Left renal pelvis (tissue), 4 donors: ENCODE measurements at regions not wholly inside any gene's neighbourhood (a gene's known extent, or its start where the extent isn't known, plus 50 kb on each side); places are given as distances from the start of the nearest gene placed in this dataset.
A peak's percentile ranks its signal among the peaks of the same experiment; 100 is the strongest.
"Not testable (repeated sequence)": the region's sequence is repeated elsewhere in the genome, so short reads cannot be mapped to it uniquely, and the experiment has no call there.

Experiments
- DNase-seq, 4 donors: peaks; one replicate each; pipeline ENCODE4 v3.0.0-alpha.2; 2013; ENCODE audit warnings: low read depth in 4 of 4, low spot score in 3 of 4

DNA sequence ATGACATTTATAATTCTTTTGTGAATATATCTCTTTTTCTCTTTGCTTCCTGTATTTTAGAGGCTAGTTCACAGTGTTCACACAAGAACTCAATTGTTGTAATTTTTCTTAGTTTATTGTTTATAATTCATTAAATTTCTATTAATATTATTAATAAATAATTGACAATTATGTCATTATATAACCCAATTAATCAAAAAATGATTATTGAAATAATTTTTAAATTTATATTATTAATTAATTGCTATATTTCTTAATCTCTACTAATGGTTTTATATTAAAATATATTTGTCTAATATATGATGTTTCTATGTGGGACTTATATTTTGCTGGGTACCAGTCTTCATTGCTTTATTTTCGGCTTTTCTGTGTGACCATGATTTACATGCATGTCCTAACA, 618.4 kb downstream of the CDH9 start:
- no peak for DNase-seq

DNA sequence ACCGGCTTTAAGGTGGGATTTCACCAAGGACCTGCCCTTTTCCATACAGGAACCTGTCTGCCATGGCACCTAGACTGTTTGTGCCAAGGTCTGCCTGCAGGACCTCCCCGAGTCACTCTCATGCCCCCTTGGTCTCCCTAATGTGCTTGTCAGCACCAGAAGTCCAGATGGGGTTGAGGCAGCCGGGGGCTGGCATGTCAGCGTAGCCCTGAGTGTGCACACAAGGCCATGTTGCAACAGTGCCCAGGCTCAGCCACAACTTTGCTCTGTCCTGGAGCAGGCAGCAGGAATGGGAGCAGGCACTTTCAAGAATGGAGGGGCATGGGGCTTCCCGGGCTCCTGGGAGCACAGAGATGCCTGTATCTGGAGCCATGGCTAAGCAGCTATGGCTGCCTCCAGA, 621.5 kb downstream of the CDH9 start:
- DNase-seq = no peak

DNA sequence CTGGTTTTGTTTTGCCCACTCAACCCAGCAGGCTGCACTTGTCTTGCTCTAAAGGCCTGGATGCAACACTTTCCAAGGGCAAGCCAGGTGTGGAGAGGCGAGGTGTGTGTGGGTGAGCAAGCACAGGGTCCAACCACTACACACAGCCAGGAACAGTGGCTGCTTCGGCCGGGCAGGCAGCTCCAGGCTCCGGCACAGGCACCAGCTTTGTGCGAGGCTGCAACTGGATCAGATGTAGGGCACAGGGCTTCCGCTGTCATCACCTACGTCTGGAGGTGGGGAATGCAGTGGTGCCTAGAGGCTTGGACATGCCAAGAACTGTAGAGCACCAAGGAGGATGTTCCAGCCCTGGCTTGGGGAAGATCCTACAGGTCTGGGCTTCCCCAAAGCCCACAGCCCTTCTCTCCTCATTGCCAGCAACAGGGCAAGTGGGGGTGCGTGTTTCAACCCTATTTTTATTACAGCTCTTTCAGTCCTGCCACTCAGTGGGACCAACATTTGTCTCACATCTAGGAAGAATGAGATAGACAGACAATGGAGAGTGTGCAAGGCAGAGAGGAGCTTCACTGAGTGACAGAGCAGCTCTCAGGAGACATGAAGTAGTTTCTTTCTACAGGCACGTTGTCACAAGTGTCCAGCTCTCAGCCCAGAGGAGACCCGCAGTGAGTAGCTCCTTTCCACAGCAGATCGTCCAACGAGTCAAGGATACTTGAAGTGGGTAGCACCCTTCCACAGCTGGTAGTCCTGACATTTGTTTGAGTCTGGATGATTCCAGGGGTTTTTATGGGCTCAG, 622.2 kb downstream of the CDH9 start:
- no peak for DNase-seq

- no peak for DNase-seq
Observed at GRCh38 chr5:26390608-26391007, 647.8 kb downstream of the CDH9 start.

- no peak for DNase-seq
Observed at GRCh38 chr5:26388976-26389375, 649.4 kb downstream of the CDH9 start.

- no peak for DNase-seq
Observed at GRCh38 chr5:26386532-26386931, 651.9 kb downstream of the CDH9 start.

- DNase-seq = not testable (repeated sequence)
Observed at GRCh38 chr5:26364624-26365023, 673.8 kb downstream of the CDH9 start.

DNA sequence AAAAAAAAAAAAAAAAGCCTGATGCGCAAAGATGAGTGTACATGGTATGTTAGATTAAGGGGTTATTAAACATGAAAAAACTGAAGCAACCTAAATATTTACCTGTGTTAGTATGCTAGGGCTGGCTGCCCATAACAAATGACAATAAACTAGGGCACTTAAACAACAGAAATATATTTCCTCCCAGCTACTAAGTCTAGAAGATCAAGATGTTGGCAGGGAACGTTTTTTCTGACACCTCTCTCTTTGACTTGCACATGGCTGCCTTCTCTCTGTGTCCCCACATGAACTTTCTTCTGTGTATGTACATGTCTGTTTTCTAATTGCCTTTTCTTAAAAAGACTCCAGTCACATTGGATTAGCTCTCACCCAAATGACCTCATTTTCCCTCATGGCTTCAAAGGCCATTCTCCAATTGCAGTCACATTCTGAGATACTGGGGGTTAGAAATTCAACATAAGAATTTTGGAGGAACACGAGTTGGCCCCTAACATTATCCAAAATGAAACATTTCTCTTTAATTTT, 694.5 kb downstream of the CDH9 start:
- DNase-seq = no peak

DNA sequence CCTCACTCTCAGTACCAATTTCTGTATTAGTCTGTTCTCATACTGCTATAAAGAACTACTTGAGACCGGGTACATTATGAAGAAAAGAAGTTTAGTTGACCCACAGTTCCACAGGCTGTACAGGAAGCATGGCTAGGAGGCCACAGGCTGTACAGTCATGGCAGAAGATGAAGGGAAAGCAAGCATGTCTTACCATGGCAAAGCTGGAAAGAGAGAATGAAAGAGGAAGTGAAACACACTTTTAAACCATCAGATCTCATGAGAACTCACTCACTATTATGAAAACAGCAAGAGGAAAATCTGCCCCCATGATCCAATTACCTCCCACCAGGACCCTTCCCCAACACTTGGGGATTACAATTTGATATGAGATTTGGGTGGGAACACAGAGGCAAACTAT, 698.8 kb downstream of the CDH9 start:
- no peak for DNase-seq

- peak in 2 of 4 donors; percentile 1 to 8 for DNase-seq
Observed at GRCh38 chr5:26329562-26330189, 708.7 kb downstream of the CDH9 start.

GRCh38 chr5:26326153-26326759, 712.1 kb downstream of the CDH9 start:
- DNase-seq = no peak

DNA sequence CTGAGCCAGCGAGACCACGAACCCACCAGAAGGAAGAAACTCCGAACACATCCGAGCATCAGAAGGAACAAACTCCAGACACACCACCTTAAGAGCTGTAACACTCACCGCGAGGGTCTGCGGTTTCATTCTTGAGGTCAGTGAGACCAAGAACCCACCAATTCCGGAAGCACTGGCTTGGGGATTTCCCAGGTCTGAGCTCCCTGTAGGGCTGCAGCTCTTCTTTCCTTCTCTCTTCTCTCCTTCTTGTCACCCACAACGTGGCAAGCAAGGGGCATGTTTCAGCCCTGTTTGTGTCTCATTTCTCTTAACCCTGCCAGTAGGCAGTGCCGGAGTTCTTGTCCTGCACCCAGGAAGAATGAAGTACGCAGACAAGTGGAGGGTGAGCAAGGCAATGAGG, 713.0 kb downstream of the CDH9 start:
- DNase-seq = not testable (repeated sequence)

DNA sequence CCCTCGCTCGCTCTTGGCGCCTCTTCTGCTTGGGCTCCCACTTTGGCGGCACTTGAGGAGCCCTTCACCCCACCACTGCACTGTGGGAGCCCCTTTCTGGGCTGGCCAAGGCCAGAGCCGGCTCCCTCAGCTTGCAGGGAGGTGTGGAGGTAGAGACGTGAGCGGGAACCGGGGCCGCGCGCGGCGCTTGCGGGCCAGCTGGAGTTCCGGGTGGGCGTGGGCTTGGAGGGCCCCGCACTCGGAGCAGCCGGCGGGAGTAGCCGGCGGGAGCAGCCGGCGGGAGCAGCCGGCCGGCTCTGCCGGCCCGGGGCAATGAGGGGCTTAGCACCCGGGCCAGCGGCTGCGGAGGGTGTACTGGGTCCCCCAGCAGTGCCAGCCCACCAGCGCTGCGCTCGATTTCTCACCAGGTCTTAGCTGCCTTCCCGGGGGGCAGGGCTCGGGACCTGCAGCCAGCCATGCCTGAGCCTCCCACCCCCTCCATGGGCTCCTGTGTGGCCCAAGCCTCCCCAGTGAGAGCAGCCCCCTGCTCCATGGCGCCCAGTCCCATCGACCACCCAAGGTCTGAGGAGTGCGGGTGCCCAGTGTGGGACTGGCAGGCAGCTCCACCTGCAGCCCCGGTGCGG, 714.0 kb downstream of the CDH9 start:
- not testable (repeated sequence) for DNase-seq

GRCh38 chr5:26323794-26324193, 714.6 kb downstream of the CDH9 start:
- DNase-seq = no peak

DNA sequence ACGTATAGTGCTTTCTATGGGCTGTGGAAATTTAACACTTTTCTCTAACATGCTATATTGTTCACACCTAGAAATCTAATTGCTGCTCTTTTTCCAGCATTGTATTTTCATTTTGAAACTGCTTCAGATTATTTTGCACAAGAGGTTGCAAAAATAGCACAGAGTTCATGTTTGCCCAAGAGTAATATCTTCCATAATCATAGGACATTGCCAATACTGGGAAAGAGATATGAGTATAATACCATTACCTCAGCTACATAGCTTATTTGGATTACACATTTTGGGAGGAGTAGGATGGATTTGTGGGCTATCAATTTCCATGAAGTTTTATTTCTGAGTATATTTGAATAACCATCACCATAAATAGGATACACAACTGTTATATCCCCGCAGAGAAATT, 717.1 kb downstream of the CDH9 start:
- no peak for DNase-seq

GRCh38 chr5:26310415-26310814, 728.0 kb downstream of the CDH9 start:
- DNase-seq = no peak

GRCh38 chr5:26295541-26295940, 742.8 kb downstream of the CDH9 start:
- DNase-seq = no peak

- DNase-seq = no peak
Observed at GRCh38 chr5:26282190-26282589, 756.2 kb downstream of the CDH9 start.

DNA sequence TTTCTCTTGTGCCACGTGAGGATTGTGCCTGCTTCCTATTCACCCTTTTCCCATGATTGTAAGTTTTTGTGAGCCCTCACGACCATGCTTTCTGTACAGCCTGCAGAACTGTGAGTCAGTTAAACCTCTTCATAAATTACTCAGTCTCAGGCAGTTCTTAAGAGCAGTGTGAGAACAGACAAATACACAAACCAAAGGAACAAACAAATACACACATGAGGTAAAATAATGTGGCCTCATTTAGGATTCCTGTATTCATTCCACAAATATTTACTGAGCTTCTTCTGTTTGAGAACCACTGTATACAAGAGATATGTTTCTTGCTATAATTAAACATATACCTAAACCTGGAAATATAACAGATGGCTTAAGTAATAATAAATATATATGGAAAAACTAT, 760.3 kb downstream of the CDH9 start:
- no peak for DNase-seq

DNA sequence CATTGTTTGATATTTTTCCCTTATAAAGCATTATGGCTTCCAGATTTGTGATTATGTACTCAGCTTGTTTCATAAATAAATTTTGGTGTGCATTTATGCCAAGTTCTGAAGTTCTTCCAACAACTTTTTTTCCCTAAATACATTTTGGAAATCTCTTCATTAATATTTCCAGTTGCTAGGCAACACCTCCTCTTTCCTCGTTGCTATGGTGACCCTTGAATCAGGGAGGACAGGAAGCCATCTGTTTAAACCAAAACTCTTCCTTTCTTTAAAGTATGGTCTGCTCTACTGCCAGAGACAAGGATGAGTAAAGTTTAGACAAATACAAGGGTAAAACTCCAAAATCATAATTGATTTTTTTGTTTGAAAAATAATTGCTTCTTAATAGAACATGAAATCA, 779.3 kb downstream of the CDH9 start:
- no peak for DNase-seq

DNA sequence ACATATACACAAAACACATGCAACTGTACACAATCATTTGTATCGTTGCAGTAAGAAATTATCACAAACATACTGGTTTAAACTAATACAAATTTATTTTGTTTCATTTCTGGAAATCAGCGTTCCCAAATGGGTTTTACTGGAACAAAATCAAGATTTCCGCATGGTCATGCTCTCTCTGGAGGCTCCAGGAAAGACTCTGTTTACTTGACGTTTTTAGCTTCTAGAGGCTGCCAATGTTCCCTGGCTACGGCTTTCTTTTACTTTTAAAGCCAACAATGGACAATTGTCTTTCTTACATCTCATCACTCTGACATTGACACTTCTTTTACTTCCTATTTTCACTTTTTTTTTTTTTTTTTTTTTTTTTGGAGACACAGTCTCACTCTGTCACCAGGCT, 793.1 kb downstream of the CDH9 start:
- no peak for DNase-seq
